NCI-H748 (cell line): ENCODE measurements at regions not wholly inside any gene's neighbourhood (a gene's known extent, or its start where the extent isn't known, plus 50 kb on each side); places are given as distances from the start of the nearest gene placed in this dataset.
A peak's percentile ranks its signal among the peaks of the same experiment; 100 is the strongest.
"Not testable (repeated sequence)": the region's sequence is repeated elsewhere in the genome, so short reads cannot be mapped to it uniquely, and the experiment has no call there.

Source experiments
- DNase-seq: peaks from one replicate; lab custom pipeline; 2025; ENCODE audit not compliant: unreplicated experiment; lab: John Stamatoyannopoulos, UW

- not testable (repeated sequence) for DNase-seq
Observed at GRCh38 chr12:105682821-105683220, 352.3 kb downstream of the C12orf75 start.

GRCh38 chr12:105683836-105684235, 353.3 kb downstream of the C12orf75 start:
- not testable (repeated sequence) for DNase-seq

DNA sequence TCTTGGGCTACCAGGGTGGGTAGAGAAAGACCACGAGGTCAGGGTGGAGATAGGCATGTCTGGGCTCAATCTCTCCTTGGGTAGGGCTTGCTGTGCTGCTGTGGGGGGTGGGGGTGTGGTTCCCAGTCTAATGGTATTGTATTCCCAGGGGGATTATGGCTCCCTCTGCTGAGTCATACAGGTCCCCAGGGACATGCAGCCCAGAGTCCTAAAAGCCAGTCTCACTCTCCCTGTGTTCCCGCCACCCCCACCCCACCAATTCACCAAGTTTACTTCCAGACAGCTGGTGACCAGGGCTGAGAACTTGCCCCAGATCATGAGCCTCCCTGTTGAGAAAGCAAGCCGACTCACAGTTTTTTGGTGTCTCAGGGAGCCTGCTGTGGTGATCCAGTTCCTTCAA, 367.6 kb downstream of the C12orf75 start:
- no peak for DNase-seq

DNA sequence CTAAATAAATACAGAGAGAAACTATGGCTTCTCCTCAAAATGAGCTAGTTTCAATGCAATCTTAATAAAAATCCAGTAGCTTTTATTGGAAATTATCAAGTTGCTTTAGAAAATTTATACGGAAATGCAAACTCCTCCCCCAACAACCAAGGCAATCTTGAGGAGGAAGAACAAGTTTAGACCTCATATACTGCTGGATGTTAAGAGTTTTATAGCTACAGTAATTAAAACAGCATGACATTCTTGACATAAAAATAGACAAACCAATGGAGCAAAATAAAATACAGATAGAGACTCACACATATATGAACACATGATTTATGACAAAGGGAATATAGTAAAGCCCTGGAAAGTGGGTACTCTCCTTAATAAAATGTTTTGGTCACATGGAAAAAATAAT, 368.7 kb downstream of the C12orf75 start:
- DNase-seq: no peak

DNA sequence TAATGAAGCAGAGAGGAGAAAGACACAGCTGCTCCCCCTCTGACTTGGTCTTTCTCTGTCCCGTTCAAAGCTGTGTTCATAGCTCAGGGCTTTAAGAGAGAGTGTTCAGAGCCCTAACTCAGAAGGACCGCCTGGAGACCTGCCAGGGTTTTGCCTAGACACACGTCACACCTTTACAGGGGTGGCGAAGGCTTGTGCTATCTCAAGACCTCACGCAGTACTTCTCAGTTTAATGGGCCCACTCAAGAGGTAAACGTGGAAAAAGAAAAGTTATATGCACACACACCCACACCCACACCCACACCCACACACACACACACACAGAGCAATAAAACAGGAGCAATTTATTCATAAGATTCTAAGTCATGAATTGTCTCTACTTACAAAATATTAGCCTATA, 374.3 kb downstream of the C12orf75 start:
- no peak for DNase-seq

DNA sequence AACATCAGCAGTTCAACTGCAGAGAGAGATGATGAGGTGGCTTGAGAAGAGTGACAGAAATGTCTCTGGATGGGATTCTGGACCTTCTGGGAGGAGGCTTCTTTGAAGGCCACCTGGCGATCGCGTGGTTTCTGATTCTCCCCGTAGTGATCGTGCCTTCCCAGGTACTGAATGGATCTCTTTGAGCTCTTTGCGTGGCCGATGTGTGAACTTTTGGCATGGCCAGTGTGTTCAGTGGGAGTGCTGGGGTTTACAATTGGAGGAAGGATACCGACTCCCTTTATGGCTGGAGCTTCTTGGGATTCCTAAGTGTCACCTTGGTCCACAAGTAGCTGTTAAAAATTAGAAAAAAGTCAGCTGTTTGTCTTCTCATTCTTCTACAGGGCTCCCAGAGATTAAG, 374.7 kb downstream of the C12orf75 start:
- no peak for DNase-seq

GRCh38 chr12:105705765-105706164, 375.3 kb downstream of the C12orf75 start:
- DNase-seq: peak; percentile 59

- peak; percentile 53 for DNase-seq
Observed at GRCh38 chr12:105706321-105706972, 376.0 kb downstream of the C12orf75 start.

DNA sequence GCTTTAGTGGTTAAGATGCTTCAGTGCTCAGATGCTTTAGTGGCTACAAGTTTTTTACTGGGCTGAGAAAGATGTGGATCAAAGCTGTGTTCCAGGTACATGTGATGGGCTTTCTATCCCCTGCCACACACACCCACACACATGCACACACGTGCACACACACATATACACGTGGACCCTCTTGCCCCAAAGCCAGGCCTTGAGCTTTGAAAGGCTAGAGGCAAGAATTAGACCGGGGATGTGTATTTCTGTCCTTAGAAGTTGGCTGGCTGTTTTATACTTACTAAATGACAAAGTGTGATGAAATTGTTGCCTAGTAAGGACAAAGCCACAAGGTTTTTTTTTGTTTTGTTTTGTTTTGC, 376.5 kb downstream of the C12orf75 start:
- DNase-seq: no peak

GRCh38 chr12:105713606-105714305, 383.3 kb downstream of the C12orf75 start:
- no peak for DNase-seq

DNA sequence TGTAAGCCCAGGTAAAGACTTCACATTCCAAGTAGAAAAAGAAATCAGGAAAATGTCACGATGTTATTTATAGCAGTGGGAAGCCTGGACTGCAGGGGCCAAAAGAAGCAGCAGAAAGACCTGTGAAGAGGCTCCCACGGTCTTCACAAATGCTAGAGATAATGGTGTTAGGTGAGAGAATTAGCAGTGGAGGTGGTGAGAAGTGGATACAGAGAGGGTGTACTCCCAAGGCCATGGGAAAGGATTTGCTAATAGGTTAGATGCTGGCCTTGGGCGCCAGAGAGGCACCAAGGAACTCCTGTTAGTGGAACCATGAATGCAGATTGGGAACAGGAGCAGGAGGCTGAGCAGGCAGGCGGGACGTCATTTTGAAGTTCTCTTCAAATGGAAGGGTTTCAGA, 386.1 kb downstream of the C12orf75 start:
- DNase-seq: no peak

GRCh38 chr12:105721051-105721825, 390.7 kb downstream of the C12orf75 start:
- DNase-seq: peak; percentile 62

DNA sequence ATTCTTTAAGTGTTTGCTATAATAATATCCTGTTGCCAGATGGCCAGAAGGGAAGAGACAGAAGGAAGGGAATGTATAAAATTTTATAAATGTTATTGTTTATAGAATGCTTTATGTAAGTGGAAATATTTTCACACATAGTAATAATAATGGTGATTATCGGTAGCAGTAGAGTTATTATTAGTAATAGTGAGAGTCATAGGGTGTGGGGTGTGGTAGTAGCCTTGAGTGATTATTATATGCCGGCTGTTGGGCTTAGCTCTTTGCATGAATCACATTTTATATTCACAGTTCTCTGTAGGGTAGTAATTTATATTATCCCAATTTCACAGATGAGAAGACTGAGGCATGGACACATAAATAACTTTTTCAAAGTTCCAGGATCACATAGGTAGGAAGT, 391.4 kb downstream of the C12orf75 start:
- no peak for DNase-seq

GRCh38 chr12:105723066-105723465, 392.6 kb downstream of the C12orf75 start:
- DNase-seq: no peak

- no peak for DNase-seq
Observed at GRCh38 chr12:105723494-105723893, 393.0 kb downstream of the C12orf75 start.

DNA sequence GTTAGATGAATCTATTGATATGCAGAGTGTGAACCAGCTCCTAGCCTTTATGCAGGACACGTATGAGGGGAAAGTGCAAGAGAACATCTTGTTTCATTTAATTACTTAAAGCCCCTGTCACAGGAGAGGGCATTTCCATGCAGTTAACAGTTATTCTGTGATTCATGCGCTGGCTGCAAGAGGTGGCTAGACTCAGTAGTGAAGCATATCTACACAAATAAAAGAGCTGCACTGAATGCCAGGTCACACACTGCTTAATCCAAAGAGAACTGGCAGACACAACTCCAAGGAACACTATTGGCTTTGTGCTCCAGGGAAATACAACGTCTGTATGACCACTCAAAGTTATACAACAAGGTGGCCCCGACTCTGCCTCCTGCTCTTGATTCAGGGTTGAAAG, 394.1 kb downstream of the C12orf75 start:
- DNase-seq: no peak

GRCh38 chr12:105725054-105725453, 394.6 kb downstream of the C12orf75 start:
- no peak for DNase-seq

- DNase-seq: no peak
Observed at GRCh38 chr12:105729181-105729771, 398.8 kb downstream of the C12orf75 start.

GRCh38 chr12:105729926-105730325, 399.4 kb downstream of the C12orf75 start:
- no peak for DNase-seq

GRCh38 chr12:105733579-105733978, 403.1 kb downstream of the C12orf75 start:
- no peak for DNase-seq

- peak; percentile 42 for DNase-seq
Observed at GRCh38 chr12:105736498-105736897, 402.3 kb downstream of the NUAK1 start.

DNA sequence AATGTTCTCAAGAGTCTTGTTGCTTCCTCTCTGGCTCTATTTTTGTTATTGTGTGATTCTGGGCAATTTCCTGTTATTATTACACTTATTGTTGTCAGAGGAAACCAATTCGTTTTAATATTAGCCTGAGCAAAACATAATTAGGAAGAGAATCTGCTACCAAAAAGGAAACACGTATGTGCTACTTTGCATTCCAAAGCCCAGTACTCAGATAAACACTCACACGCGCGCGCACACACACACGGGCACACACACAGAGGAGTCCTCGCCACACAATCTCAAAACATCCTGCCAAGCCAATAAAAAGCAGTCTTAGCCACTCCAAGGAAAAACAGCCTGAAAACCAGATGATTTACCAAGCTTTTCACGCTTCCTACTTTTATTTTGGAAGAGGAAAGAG, 400.7 kb downstream of the NUAK1 start:
- no peak for DNase-seq
